ENCODE measurements at regions not wholly inside any gene's neighbourhood (a gene's known extent, or its start where the extent isn't known, plus 50 kb on each side); places are given as distances from the start of the nearest gene placed in this dataset.
A peak's percentile ranks its signal among the peaks of the same experiment; 100 is the strongest.

GRCh38 chr5:174411479-174411819, 312.9 kb upstream of the MSX2 start:
- DNase-seq (ENCODE audit: low read depth): no peak

- no peak for DNase-seq (ENCODE audit: low read depth)
These were observed 312.0 kb upstream of the MSX2 start for GRCh38 chr5:174412374-174412773.

- DNase-seq (ENCODE audit: low read depth): no peak
These were observed 311.4 kb upstream of the MSX2 start for GRCh38 chr5:174412941-174413340.

GRCh38 chr5:174413567-174414314, 310.6 kb upstream of the MSX2 start:
- DNase-seq (ENCODE audit: low read depth): no peak

GRCh38 chr5:174414315-174414710, 310.1 kb upstream of the MSX2 start:
- no peak for DNase-seq (ENCODE audit: low read depth)

GRCh38 chr5:174418809-174419539, 305.4 kb upstream of the MSX2 start:
- DNase-seq (ENCODE audit: low read depth): no peak

- DNase-seq (ENCODE audit: low read depth): peak; percentile 73
These were observed 304.7 kb upstream of the MSX2 start for GRCh38 chr5:174419540-174420132.

GRCh38 chr5:174420651-174421407, 303.6 kb upstream of the MSX2 start:
- no peak for DNase-seq (ENCODE audit: low read depth)

GRCh38 chr5:174421408-174421805, 303.0 kb upstream of the MSX2 start:
- no peak for DNase-seq (ENCODE audit: low read depth)

- DNase-seq (ENCODE audit: low read depth): no peak
These were observed 300.8 kb upstream of the MSX2 start for GRCh38 chr5:174423558-174423957.

- DNase-seq (ENCODE audit: low read depth): no peak
These were observed 299.9 kb upstream of the MSX2 start for GRCh38 chr5:174424219-174425053.

- no peak for DNase-seq (ENCODE audit: low read depth)
These were observed 299.0 kb upstream of the MSX2 start for GRCh38 chr5:174425271-174425963.

GRCh38 chr5:174425964-174426290, 298.5 kb upstream of the MSX2 start:
- DNase-seq (ENCODE audit: low read depth): no peak

GRCh38 chr5:174426388-174426787, 298.0 kb upstream of the MSX2 start:
- DNase-seq (ENCODE audit: low read depth): no peak

- DNase-seq (ENCODE audit: low read depth): no peak
These were observed 297.5 kb upstream of the MSX2 start for GRCh38 chr5:174426851-174427250.

GRCh38 chr5:174427304-174427703, 297.1 kb upstream of the MSX2 start:
- no peak for DNase-seq (ENCODE audit: low read depth)

GRCh38 chr5:174428895-174429294, 295.5 kb upstream of the MSX2 start:
- no peak for DNase-seq (ENCODE audit: low read depth)

- no peak for DNase-seq (ENCODE audit: low read depth)
These were observed 293.4 kb upstream of the MSX2 start for GRCh38 chr5:174430940-174431339.

- no peak for DNase-seq (ENCODE audit: low read depth)
These were observed 292.9 kb upstream of the MSX2 start for GRCh38 chr5:174431504-174431903.

GRCh38 chr5:174433098-174433497, 291.3 kb upstream of the MSX2 start:
- DNase-seq (ENCODE audit: low read depth): no peak

GRCh38 chr5:174436750-174437149, 287.6 kb upstream of the MSX2 start:
- no peak for DNase-seq (ENCODE audit: low read depth)
